Tibial nerve (tissue), 4 donors: ENCODE measurements at regions not wholly inside any gene's neighbourhood (a gene's known extent, or its start where the extent isn't known, plus 50 kb on each side); places are given as distances from the start of the nearest gene placed in this dataset.
"Not testable (repeated sequence)": the region's sequence is repeated elsewhere in the genome, so short reads cannot be mapped to it uniquely, and the experiment has no call there.

ENCODE experiments used
- DNase-seq, 2 donors: peaks; one replicate each; pipeline ENCODE4 v3.0.0-alpha.2; 2019; ENCODE audit warnings: low spot score in 2 of 2
- H3K27ac ChIP-seq, 4 donors: fragments of 200-600 bp; sonication (generic) in 3 of 4; one replicate each; pipeline ENCODE4 v1.5.1; 2017 to 2019; ENCODE audit warnings: mild to moderate bottlenecking in 1 of 4
- H3K27me3 ChIP-seq, 2 donors: fragments of 200-600 bp; sonication (generic) in 1 of 2; one replicate each; pipeline versions ENCODE4 v1.5.1 to v1.6.0; 2017 to 2019
- H3K36me3 ChIP-seq, 3 donors: fragments of 200-600 bp; sonication (generic); one replicate each; pipeline ENCODE4 v1.5.1; 2018 to 2019
- H3K4me1 ChIP-seq, 4 donors: fragments of 200-600 bp; sonication (generic) in 3 of 4; one replicate each; pipeline ENCODE4 v1.5.1; 2017 to 2019
- H3K4me3 ChIP-seq, 4 donors: fragments of 200-600 bp; sonication (generic) in 3 of 4; one replicate each; pipeline ENCODE4 v1.5.1; 2017 to 2019; ENCODE audit warnings: mild to moderate bottlenecking in 1 of 4, moderate library complexity in 1 of 4
- H3K9me3 ChIP-seq, 4 donors: fragments of 200-600 bp; sonication (generic) in 3 of 4; one replicate each; pipeline ENCODE4 v1.5.1; 2017 to 2019
- CTCF ChIP-seq, 5 experiments: fragments of 200-600 bp in 3 of 5; fragments of 450-650 bp in 2 of 5; sonication (generic) in 3 of 5; IDR thresholded peaks; one replicate each; pipeline ENCODE4 v1.5.1; 2016 to 2019; ENCODE audit warnings: antibody characterized with exemption in 5 of 5, mild to moderate bottlenecking in 3 of 5, moderate library complexity in 2 of 5
- EP300 ChIP-seq, 2 donors: sonication (generic); formaldehyde crosslinking; IDR thresholded peaks; one replicate each; pipeline ENCODE4 v1.6.1; 2017; ENCODE audit warnings: antibody characterized with exemption in 2 of 2, mild to moderate bottlenecking in 1 of 2
- POLR2A ChIP-seq, 2 donors: fragments of 450-650 bp; IDR thresholded peaks; one replicate each; pipeline ENCODE4 v1.6.1; 2017; ENCODE audit warnings: antibody characterized with exemption in 2 of 2, mild to moderate bottlenecking in 2 of 2, moderate library complexity in 2 of 2
- WGBS, 2 donors: methylation state at CpG; one replicate each; pipeline ENCODE4 v1.1.5; 2018; 5-methylcytosine and 5-hydroxymethylcytosine counted together

- peaks cover 0 to 9% (median under 1%) of the 10 kb centered on the region in 4 donors for H3K9me3 ChIP-seq
- H3K27ac ChIP-seq = no peak overlapping the region
- DNase-seq = no peak
- no peak for TF ChIP-seq EP300 (IDR thresholded peaks at IDR 0.05)
- no peak for TF ChIP-seq CTCF (IDR thresholded peaks at IDR 0.05)
- no peak for TF ChIP-seq POLR2A (IDR thresholded peaks at IDR 0.05)
- H3K27me3 ChIP-seq = no peaks in the 10 kb centered on the region
- no peak overlapping the region for H3K4me3 ChIP-seq
- H3K36me3 ChIP-seq = no peaks in the 10 kb centered on the region
- H3K4me1 ChIP-seq = no peaks in the 10 kb centered on the region
- 48 to 57% methylated on average over 6 of the region's 6 CpGs for WGBS, 2 donors
Observed at GRCh38 chr10:65628493-65629139, 1297.2 kb upstream of the LRRTM3 start.

- no peak overlapping the region for H3K4me3 ChIP-seq
- H3K27me3 ChIP-seq = no peaks in the 10 kb centered on the region
- H3K27ac ChIP-seq = no peak overlapping the region
- DNase-seq = no peak
- H3K9me3 ChIP-seq = peaks cover 0 to 11% (median 2%) of the 10 kb centered on the region in 4 donors
- TF ChIP-seq POLR2A (IDR thresholded peaks at IDR 0.05) = no peak
- no peak for TF ChIP-seq CTCF (IDR thresholded peaks at IDR 0.05)
- TF ChIP-seq EP300 (IDR thresholded peaks at IDR 0.05) = no peak
- H3K4me1 ChIP-seq = no peaks in the 10 kb centered on the region
- no peaks in the 10 kb centered on the region for H3K36me3 ChIP-seq
- 33 to 36% methylated on average over 1 of the region's 1 CpG for WGBS, 2 donors
Observed at GRCh38 chr10:65660006-65660405, 1265.8 kb upstream of the LRRTM3 start.

GRCh38 chr10:65670087-65670486 is 1255.7 kb upstream of the LRRTM3 start:
- no peaks in the 10 kb centered on the region for H3K27me3 ChIP-seq
- H3K36me3 ChIP-seq = no peaks in the 10 kb centered on the region
- no peak overlapping the region for H3K4me3 ChIP-seq
- peaks cover 0 to 2% (median 0%) of the 10 kb centered on the region in 4 donors for H3K4me1 ChIP-seq
- H3K9me3 ChIP-seq = no peaks in the 10 kb centered on the region
- H3K27ac ChIP-seq = no peak overlapping the region
- no peak for TF ChIP-seq EP300 (IDR thresholded peaks at IDR 0.05)
- TF ChIP-seq POLR2A (IDR thresholded peaks at IDR 0.05) = no peak
- TF ChIP-seq CTCF (IDR thresholded peaks at IDR 0.05) = no peak
- 41 to 53% methylated on average over 3 of the region's 3 CpGs for WGBS, 2 donors
- no peak for DNase-seq

- not testable (repeated sequence) for DNase-seq, H3K4me3 ChIP-seq, H3K27me3 ChIP-seq, H3K9me3 ChIP-seq, H3K27ac ChIP-seq, H3K36me3 ChIP-seq, H3K4me1 ChIP-seq
- WGBS, 2 donors = 80 to 92% methylated on average over 1 of the region's 1 CpG
Observed at GRCh38 chr10:65670596-65670995, 1255.2 kb upstream of the LRRTM3 start.

- no peaks in the 10 kb centered on the region for H3K9me3 ChIP-seq
- H3K4me1 ChIP-seq = no peaks in the 10 kb centered on the region
- H3K4me3 ChIP-seq = no peak overlapping the region
- no peaks in the 10 kb centered on the region for H3K27me3 ChIP-seq
- WGBS, 2 donors = 89 to 92% methylated on average over 7 of the region's 7 CpGs
- no peak for TF ChIP-seq EP300 (IDR thresholded peaks at IDR 0.05)
- no peak for TF ChIP-seq CTCF (IDR thresholded peaks at IDR 0.05)
- TF ChIP-seq POLR2A (IDR thresholded peaks at IDR 0.05) = no peak
- no peaks in the 10 kb centered on the region for H3K36me3 ChIP-seq
- H3K27ac ChIP-seq = no peak overlapping the region
- DNase-seq = no peak
Observed at GRCh38 chr10:65675236-65675635, 1250.6 kb upstream of the LRRTM3 start.

- no peak for DNase-seq
- no peak overlapping the region for H3K27ac ChIP-seq
- no peaks in the 10 kb centered on the region for H3K36me3 ChIP-seq
- no peaks in the 10 kb centered on the region for H3K4me1 ChIP-seq
- no peaks in the 10 kb centered on the region for H3K27me3 ChIP-seq
- no peak overlapping the region for H3K4me3 ChIP-seq
- H3K9me3 ChIP-seq = no peaks in the 10 kb centered on the region
- no peak for TF ChIP-seq CTCF (IDR thresholded peaks at IDR 0.05)
- no peak for TF ChIP-seq EP300 (IDR thresholded peaks at IDR 0.05)
- no peak for TF ChIP-seq POLR2A (IDR thresholded peaks at IDR 0.05)
- WGBS, 2 donors = 94% methylated on average over 2 of the region's 2 CpGs
Observed at GRCh38 chr10:65684896-65685295, 1240.9 kb upstream of the LRRTM3 start.
